Right ventricle myocardium superior (tissue), 1 donor: ENCODE measurements at regions not wholly inside any gene's neighbourhood (a gene's known extent, or its start where the extent isn't known, plus 50 kb on each side); places are given as distances from the start of the nearest gene placed in this dataset.
A peak's percentile ranks its signal among the peaks of the same experiment; 100 is the strongest.
"Not testable (repeated sequence)": the region's sequence is repeated elsewhere in the genome, so short reads cannot be mapped to it uniquely, and the experiment has no call there.

Experiments
- ATAC-seq: fragments of 200-7000 bp; cut with Tn5 transposase; one replicate; pipeline ENCODE4 v1.9.1; 2020; ENCODE audit warnings: mild to moderate bottlenecking; ENCODE audit not compliant: poor library complexity
- DNase-seq: peaks from one replicate; pipeline ENCODE4 v3.0.0-alpha.2; 2020
- intact Hi-C: fragments of 100-400 bp; cut with DNase I; formaldehyde crosslinking; loops from one replicate; pipeline ENCODE4 v1.11.2; 2022
- donor health status: DM: no; HTN: yes; CAD: no; lungs with severe emphysema.

DNA sequence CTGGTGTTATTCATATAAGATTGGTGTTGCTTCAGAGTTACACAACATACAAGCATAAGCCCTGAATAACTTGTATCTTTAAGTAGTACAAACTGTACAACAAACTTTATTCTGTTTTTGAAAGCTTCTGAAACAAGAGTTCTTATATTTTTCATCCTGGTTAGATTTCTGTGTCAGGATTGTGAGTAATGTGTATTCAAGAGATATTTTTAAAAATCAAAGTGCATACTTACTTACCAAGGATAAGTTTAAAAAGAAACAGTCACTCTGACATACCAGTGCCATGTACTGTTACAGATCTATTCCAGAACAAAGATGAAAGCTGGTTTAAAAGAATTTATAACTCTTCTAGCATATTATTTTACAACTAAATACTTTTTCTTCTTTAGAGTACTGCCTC is 755.1 kb downstream of the ZPLD1 start:
- intact Hi-C loops, result no loop called here
- no peak for ATAC-seq
- DNase-seq, result no peak

DNA sequence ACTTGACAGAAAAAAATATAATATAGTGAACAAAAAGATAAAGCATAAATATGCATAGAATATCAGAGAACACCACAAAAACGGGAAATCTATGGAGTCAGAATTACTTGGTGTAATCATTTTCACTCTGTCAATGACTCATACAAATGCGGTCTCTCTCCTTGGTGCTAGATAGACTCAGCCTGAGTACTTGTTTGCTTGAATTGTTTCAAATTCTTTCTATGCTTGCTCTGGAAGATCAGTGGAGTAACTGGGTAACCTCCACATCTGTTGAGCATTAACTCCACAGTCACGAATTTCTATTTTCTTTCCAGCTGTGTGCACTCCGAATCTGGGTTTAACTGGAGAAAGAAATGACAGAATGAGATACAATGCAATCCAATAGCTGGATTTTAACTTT is 760.4 kb downstream of the ZPLD1 start:
- DNase-seq, result no peak
- intact Hi-C loops, result no loop called here
- ATAC-seq, result no peak

DNA sequence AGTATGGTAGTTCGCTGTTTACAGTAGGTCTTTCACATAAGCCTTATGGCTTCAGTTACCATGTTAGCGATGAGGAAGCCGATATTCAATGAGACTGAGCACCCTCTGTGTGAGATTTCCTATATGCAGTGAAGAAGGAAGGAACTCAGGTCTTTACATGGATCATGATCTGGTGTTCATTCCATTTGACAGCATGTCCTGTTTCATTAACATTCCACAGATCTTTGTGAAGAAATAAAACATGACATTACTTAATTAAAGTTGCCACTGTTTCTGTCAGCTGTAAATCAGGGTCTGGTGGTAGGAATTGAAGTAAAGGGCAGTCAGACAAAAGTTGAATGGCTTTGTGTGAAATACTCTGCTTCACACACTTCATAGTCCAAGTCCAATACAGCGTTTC is 768.6 kb downstream of the ZPLD1 start:
- intact Hi-C loops, result no loop called here
- DNase-seq (no peak), ATAC-seq (no peak)

DNA sequence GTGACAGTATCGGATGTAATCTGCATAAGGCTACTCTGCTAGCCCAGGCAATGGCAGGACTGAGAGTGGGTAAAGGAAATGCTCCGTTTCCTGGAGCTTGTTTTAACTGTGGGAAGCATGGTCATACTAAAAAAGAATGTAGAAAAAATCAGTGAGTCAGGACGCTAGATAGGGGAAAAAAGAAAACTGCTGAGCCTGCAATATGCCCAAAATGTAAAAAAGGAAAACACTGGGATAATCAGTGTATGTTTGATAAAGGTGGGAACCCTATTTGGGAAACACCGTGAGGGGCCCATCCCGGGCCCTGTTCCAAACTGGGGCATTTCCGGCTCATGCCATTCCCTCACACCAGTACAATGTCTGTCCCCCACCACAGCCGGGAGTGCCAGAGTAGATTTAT is 775.8 kb downstream of the ZPLD1 start:
- DNase-seq (no peak), ATAC-seq (no peak)
- intact Hi-C loops, result no loop called here

DNA sequence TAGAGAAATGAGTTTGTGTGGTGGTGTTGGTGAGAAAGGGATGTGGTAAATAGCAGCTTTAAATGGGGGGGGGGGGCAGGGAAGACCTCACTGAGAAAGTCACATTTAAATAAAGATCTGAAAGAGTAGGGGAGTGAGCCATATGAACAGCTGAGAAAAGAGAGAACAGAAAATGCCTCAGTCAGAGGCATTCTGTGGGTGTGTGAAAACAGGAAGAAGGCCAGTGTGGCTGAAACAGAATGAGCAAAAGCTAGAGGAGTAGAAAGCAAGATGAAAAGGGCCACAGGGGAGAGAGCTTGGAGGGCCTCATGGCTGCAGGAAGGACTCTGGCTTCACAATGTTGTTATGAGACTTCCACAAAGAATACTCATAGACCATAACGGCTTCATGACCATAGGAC is 783.3 kb downstream of the ZPLD1 start:
- no peak for ATAC-seq
- intact Hi-C loops, result no loop called here
- DNase-seq, result no peak

DNA sequence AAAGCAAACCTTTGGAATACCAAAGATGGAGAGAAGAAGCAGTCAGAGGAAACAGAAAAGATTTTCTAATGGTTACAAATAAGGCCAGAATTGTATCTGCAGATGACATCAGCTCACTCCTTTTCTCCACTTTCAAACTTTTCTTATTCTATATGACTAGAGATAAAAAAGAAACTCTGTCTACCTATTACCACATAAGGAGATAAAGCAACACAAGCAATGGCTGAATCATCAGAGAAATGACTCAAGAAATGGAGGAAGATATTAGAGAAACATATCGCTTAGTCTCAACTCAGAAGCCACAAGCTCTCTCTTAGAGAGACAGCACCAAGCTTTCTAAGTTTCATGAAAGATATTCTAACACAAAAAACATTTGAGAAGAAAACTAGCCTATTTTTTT is 784.0 kb downstream of the ZPLD1 start:
- DNase-seq, result no peak
- ATAC-seq, result no peak

DNA sequence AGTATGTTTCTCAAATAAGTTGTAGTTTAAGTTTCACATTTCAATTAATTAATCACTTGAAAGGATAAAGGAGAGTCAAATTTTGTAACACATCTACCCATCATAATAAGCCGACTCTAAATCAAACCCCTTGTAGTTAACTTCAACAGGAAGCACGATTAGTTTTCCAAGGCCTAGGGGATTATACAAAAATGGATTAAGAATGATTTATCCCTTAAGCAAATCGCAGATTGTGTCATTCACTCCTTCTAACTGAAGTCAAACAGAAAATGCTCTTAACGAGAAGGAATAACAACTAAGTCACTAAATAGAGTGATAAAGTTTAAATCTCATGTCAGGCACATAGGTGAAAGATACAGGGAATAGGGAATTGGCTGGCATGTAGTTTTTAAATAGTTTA is 792.8 kb downstream of the ZPLD1 start:
- no peak for ATAC-seq
- intact Hi-C loops, result no loop called here
- no peak for DNase-seq

More for the DNA sequence above, 784.0 kb downstream of the ZPLD1 start:
- intact Hi-C loops, result no loop called here

DNA sequence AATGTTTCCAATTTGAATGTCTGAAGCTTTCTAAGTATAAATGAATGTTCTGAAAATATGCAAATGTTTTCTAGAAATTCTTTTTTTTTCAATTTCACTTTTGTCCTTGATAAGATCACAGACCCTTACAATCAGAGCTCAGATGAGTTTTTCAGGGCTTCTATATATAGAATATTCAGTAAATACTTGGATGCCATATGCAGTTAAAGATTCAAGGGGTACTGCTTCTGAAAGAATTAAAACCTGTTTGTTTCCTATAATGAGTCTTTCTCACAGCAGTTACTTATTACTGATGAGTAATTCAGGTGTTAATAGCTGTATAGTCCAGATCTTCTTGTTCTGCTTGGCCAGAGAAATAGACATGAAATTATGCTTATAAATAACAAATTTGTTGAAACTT is 812.6 kb downstream of the ZPLD1 start:
- DNase-seq (no peak), ATAC-seq (no peak)
- intact Hi-C loops, result no loop called here

DNA sequence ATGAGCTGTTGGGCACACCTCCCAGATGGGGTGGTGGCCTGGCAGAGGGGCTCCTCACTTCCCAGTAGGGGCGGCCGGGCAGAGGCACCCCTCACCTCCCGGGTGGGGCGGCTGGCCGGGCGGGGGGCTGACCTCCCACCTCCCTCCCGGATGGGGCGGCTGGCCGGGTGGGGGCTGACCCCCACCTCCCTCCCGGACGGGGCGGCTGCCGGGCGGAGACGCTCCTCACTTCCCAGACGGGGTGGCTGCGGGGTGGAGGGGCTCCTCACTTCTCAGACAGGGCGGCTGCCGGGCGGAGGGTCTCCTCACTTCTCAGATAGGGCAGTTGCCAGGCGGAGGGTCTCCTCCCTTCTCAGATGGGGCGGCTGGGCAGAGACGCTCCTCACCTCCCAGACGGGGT is 820.0 kb downstream of the ZPLD1 start:
- peak; percentile 22 for DNase-seq
- intact Hi-C loops, ATAC-seq: not testable (repeated sequence)

DNA sequence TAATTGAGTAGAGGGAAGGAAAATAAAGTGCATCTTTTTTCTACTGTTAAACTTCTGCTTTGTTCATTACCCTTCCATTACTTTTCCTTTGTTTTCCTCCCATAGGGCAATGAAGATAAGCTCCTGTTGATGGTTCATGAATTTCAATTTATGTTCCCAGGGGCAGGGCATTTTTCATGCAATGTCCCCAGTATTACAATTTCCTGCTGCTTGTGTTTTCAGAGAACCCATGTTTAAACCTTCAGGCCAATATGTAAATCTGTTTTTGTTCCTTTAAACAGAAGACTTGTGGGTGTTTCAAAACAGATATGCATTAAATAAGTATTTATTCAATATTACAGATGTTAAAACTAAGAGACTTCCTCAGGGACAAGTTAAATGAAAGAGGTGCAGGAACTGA is 834.5 kb downstream of the ZPLD1 start:
- DNase-seq (no peak), ATAC-seq (no peak)

DNA sequence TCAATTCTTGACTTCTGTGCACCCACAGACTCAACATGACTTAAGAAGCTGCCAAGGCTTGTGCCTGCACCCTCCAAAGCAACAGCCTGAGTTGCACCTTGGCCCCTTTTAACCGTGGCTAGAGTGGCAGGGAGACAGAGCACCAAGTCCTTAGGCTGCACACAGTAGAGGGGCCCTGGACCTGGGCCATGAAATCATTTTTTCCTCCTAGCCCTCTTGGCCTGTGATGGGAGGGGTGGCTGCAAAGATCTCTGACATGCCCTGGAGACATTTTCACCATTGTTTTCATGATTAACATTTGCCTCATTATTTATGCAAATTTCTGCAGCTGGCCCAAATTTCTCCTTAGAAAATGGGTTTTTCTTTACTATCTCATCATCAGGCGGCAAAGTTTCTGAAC is 836.8 kb downstream of the ZPLD1 start:
- ATAC-seq, result no peak

More for the DNA sequence above, 834.5 kb downstream of the ZPLD1 start:
- intact Hi-C loops, result no loop called here

DNA sequence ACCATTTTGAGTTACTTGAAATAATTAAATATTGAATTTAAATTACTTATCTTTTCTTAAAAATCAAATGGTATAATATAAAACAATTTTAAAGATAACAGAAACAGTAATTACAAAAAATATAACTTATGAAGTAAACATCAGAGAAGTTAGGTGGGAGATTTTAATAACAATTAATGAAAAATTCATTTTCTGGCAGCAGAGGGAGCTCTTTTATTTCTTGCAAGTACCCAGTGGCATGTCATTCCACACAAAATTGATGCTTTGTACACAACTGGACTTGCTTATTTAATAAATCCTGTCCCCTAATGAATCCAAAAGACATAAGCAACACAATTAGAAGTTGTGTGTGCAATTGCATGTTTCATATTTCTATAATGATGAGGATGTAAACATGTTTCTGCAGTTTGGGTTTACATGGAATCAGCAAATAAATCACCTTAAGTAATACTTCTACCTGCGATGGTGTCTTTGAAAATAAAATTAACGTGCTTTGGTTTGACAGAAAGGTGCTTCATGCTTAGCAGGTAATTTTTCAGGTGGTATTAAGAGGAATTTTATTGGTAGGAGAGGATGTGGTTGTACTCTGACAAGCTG is 861.3 kb downstream of the ZPLD1 start:
- intact Hi-C loops, result no loop called here
- no peak for ATAC-seq
- DNase-seq, result no peak

More for the DNA sequence above, 836.8 kb downstream of the ZPLD1 start:
- no peak for DNase-seq
- intact Hi-C loops, result no loop called here

DNA sequence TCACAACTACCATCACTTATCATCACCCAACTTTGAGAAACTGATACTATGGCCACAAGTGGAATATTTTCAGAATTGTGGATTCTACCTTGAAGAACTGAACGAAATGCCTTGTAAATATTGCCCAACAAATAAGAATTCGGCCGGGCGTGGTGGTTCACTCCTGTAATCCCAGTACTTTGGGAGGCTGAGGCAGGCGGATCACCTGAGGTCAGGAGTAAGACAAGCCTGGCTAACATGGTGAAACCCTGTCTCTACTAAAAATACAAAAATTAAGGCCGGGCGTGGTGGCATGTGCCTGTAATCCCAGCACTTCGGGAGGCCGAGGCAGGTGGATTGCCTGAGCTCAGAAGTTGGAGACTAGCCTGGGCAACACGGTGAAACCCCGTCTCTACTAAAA is 862.7 kb downstream of the ZPLD1 start:
- ATAC-seq, intact Hi-C loops: not testable (repeated sequence)
- peak; percentile 27 for DNase-seq

DNA sequence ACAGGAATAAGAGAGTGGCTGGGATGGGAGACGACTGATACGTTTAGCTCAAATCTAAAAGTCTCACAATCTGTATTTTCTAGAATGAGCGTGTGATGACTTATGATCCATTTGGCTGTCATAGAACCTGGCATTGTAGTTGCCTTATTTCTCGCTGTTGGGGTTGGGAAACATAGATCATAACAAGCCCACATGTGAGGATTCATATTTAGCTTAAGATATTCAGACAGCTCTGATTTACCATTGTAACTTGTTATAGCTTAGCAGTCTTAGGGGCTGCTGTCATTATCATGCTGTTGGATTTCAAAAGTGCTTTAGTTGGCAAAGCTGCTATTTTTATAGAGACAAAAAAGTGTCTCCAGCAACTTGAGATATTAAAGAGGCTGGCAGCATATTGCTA is 871.3 kb downstream of the ZPLD1 start:
- intact Hi-C loops, result no loop called here
- DNase-seq, result no peak
- no peak for ATAC-seq

DNA sequence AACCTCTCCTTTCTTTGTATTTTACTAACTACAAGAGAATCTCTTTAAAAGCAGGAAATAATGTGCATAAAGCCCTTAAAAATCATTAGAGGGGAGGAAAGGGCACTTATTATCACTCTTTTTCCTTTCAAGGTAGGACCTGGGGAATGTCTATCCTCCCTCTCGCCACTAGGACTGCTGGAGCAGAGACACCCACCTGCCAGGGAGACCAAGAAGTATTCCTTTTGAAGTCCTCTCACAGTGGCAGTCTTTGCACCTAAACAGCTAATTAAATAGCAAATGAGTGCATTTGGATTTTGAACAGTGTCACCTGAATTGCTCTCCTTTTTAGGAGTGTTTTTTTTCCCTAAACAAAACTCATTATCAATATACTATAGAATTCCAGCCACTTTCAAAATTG is 874.1 kb downstream of the ZPLD1 start:
- DNase-seq, result no peak
- intact Hi-C loops, result no loop called here
- no peak for ATAC-seq

DNA sequence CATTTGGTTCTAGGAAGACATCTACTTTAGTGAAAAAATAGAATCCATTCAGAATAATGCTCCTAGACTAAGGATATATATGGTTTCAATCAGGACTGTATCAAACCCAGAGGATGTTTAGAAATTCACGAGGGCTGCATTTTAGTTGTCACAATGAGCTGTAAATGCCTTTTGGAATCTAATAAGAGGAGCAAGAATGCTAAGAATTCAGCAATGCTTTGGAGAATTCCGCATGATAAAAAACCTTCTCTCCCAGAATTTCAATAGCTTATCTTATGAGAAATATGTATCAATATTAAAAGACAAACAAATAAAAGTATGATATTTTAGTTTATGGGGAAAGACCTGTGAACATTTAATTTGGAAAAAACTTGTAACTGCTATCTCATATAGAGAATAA is 885.1 kb downstream of the ZPLD1 start:
- DNase-seq (no peak), ATAC-seq (no peak)
- intact Hi-C loops, result no loop called here

DNA sequence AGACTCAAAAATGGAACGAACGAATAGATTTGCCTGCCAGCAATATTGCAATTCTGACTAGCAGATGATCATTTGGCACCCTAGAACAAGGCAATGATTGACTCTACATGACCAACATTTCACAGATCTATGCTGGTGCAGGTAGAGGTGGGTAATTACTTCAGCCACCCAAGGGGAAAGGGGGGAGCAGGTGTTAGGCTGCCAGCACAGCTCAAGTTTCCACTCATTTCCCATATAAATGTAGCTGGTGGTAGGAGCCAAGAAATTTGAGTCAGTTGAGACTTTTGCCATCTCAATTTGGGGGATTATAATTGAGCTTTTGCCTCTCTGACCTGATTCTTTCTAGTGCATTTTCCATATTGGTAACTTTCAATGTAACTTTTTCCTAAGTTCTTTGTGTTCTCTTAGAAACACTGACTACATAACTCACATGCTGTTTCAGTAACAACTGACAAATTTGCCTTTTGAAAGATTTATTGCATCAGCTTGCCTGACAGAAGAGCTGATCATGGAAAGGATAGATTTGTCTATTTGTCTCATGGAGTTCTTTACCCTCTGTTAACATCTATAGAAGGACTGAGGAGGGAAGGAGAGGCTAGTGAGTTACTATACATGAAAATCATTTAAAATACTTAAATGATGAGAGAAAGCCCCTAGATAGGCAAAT is 902.5 kb downstream of the ZPLD1 start:
- intact Hi-C loops, result no loop called here
- ATAC-seq (no peak), DNase-seq (no peak)

DNA sequence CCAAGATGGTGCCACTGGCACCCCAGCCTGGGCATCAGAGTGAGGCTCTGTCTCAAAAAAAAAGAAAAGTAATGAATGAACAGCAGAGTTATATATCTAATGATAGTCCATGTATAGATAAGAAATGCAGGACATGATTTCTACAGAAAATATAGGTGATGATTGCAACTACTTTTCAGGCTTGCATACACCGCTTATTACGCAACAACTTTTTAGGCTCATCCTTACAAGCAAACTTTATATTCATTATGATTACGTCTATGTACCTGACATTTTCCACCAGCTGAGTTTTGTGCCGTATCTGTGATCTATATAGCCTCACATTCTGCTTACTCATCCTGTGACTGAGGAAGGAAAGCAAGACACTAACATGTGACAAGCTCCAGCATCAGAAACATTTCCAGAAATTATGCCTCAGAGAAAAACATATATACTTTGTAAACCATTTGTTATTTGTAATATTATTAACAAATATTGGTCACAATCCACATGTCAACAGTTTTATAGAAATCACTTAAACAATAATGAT is 906.3 kb downstream of the ZPLD1 start:
- intact Hi-C loops, result no loop called here
- DNase-seq (no peak), ATAC-seq (no peak)

DNA sequence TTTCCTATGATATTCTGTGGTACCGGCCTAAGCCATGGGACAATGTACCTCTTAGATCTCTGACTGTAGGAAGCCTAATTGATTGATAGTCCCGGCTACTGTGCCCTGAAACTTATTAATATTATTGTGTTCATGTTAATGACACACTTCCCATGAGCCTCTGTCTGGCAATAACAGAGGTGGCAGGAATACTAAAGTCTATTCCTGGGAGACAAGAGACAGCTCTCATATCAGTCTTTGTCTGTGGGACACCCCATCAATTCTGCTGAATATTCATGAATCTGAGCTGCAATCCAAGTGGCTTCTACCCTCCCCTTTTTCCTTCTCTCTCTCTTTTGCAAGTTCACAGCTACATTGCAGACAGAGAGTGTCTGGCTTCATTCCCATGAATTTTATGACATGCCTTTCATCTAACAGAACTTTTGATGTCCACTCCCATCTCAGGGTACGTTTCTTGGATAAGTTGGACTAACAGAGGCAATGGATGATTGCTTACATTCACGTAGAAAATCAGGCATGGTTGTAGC is 907.5 kb downstream of the ZPLD1 start:
- intact Hi-C loops, result no loop called here
- no peak for DNase-seq
- no peak for ATAC-seq

DNA sequence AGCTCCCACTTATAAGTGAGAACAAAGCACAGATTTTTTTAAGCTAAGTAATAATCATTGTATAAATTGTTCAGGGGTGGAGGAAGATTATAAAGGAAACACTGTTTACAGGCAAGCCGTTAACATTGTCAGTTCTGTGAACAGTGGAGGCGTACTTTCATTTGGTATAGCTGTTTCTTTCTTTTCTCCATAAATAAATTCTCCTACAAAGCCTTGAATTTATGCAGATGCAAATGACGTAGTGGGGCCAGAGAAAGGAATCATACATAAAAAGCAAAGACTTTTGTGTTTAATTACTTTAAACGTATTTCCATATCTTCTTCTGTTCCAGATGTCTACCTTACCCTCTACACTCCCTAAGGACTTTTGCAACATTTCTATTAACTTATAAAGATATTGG is 914.9 kb downstream of the ZPLD1 start:
- intact Hi-C loops, result no loop called here
- no peak for ATAC-seq
- no peak for DNase-seq
